ENCODE measurements at regions not wholly inside any gene's neighbourhood (a gene's known extent, or its start where the extent isn't known, plus 50 kb on each side); places are given as distances from the start of the nearest gene placed in this dataset.

- Histone ChIP-seq H3K27me3 (ENCODE audit: insufficient read depth, low read length, poor library complexity, severe bottlenecking) (no peaks in the 10 kb centered on the region), H3K9ac (ENCODE audit: low read depth, low read length, poor library complexity, severe bottlenecking) (no peak overlapping the region), H4K20me1 (ENCODE audit: insufficient read depth, low read length, poor library complexity, severe bottlenecking) (no peaks in the 10 kb centered on the region), H3K4me2 (ENCODE audit: low read depth, low read length, poor library complexity, severe bottlenecking) (no peak overlapping the region), H2AFZ (ENCODE audit: low read length) (no peak overlapping the region), H3K9me2 (replicated peaks; ENCODE audit: low read depth, low read length) (no peaks in the 10 kb centered on the region), H3K79me2 (ENCODE audit: insufficient read depth, low read length) (no peaks in the 10 kb centered on the region), H3F3A (ENCODE audit: low read depth) (no peaks in the 10 kb centered on the region), H3K4me3 (ENCODE audit: low read length, poor library complexity, severe bottlenecking) (no peak overlapping the region), H3K36me3 (ENCODE audit: insufficient read depth, low read length) (no peaks in the 10 kb centered on the region), H3K4me1 (ENCODE audit: insufficient read depth, low read length, poor library complexity, severe bottlenecking) (no peaks in the 10 kb centered on the region), H3K9me3 (ENCODE audit: insufficient read depth, low read depth, low read length) (no peaks in the 10 kb centered on the region)
- TF ChIP-seq EZH2phosphoT487 (IDR thresholded peaks at IDR 0.05; ENCODE audit: borderline replicate concordance) = no peak
- TF ChIP-seq, protein P1, sequence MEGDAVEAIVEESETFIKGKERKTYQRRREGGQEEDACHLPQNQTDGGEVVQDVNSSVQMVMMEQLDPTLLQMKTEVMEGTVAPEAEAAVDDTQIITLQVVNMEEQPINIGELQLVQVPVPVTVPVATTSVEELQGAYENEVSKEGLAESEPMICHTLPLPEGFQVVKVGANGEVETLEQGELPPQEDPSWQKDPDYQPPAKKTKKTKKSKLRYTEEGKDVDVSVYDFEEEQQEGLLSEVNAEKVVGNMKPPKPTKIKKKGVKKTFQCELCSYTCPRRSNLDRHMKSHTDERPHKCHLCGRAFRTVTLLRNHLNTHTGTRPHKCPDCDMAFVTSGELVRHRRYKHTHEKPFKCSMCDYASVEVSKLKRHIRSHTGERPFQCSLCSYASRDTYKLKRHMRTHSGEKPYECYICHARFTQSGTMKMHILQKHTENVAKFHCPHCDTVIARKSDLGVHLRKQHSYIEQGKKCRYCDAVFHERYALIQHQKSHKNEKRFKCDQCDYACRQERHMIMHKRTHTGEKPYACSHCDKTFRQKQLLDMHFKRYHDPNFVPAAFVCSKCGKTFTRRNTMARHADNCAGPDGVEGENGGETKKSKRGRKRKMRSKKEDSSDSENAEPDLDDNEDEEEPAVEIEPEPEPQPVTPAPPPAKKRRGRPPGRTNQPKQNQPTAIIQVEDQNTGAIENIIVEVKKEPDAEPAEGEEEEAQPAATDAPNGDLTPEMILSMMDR (conservative IDR thresholded peaks at IDR 0.05; ENCODE audit: low read length) = no peak
Observed at GRCh38 chr18:24814521-24814920, 354.1 kb downstream of the HRH4 start.

DNA sequence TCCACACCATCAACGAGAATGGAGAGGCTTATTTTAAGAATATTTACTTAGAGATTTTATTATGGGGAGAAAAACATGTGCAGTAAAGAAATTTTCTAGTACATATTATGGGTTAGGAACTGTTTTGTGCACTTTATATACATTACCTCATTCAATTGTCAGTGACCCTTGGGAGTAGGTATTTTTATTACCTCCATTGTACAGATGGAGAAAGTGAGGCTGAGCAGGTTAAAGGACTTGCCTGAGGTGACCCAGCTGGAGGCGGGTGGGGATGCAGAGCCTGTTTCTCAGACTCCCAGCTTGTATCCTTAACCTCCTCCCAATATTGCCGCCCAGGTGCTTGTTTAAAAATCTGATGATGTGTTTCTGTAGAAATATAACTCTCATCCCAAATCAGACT is 356.7 kb downstream of the HRH4 start:
- Histone ChIP-seq H3K4me1 (ENCODE audit: insufficient read depth, low read length, poor library complexity, severe bottlenecking) (no peaks in the 10 kb centered on the region), H3K9ac (ENCODE audit: low read depth, low read length, poor library complexity, severe bottlenecking) (no peak overlapping the region), H3K4me2 (ENCODE audit: low read depth, low read length, poor library complexity, severe bottlenecking) (no peak overlapping the region), H3K4me3 (ENCODE audit: low read length, poor library complexity, severe bottlenecking) (no peak overlapping the region), H3K9me2 (replicated peaks; ENCODE audit: low read depth, low read length) (no peaks in the 10 kb centered on the region), H4K20me1 (ENCODE audit: insufficient read depth, low read length, poor library complexity, severe bottlenecking) (no peaks in the 10 kb centered on the region), H3K79me2 (ENCODE audit: insufficient read depth, low read length) (no peaks in the 10 kb centered on the region), H2AFZ (ENCODE audit: low read length) (no peak overlapping the region), H3K36me3 (ENCODE audit: insufficient read depth, low read length) (no peaks in the 10 kb centered on the region), H3K27me3 (ENCODE audit: insufficient read depth, low read length, poor library complexity, severe bottlenecking) (no peaks in the 10 kb centered on the region), H3F3A (ENCODE audit: low read depth) (no peaks in the 10 kb centered on the region), H3K9me3 (ENCODE audit: insufficient read depth, low read depth, low read length) (no peaks in the 10 kb centered on the region)
- no peak for TF ChIP-seq EZH2phosphoT487 (IDR thresholded peaks at IDR 0.05; ENCODE audit: borderline replicate concordance)
- TF ChIP-seq, protein P1 (conservative IDR thresholded peaks at IDR 0.05; ENCODE audit: low read length) = no peak

DNA sequence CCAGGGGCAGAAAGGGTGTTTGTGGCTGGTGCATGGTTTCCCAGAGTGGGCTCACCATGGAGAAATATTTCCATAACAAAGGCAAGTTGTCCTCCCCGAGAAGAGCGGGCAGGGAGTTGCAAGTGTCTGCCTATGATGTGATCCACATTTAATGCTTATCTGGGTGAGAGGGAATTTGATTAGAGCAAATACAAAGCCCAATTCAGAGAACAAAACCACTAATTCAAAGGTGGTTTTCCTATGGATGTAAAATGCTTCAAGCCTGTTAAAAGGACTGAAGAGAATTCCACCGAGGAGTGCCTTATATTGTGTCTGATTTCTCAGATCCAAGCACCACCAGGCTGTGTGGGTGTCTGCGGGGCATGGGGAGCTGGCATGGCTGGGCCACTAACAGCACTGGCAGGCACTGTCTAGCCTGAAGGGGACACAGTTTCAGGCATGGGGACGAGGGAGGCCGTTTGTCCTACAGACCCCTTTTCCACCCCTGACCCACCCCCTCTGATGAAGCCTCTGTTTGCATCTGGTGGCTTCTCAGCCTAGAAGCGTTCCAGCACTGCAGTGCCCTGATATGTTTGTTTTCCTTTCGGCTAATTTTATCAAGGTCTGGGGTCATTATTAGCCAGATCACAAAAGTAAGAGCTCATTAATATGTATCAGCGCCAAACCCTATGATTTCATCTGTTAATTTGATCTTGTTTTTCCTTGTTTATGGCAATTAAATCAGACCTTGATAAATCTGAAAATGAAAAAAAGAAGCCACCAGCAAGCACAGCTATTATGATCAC is 357.3 kb downstream of the HRH4 start:
- no peak overlapping the region for H3K4me2 ChIP-seq (ENCODE audit: low read depth, low read length, poor library complexity, severe bottlenecking)
- H2AFZ ChIP-seq (ENCODE audit: low read length) = no peak overlapping the region

More for the DNA sequence above, 357.3 kb downstream of the HRH4 start:
- Histone ChIP-seq H3F3A (ENCODE audit: low read depth) (no peaks in the 10 kb centered on the region), H3K9me2 (replicated peaks; ENCODE audit: low read depth, low read length) (no peaks in the 10 kb centered on the region), H3K4me1 (ENCODE audit: insufficient read depth, low read length, poor library complexity, severe bottlenecking) (no peaks in the 10 kb centered on the region), H3K9ac (ENCODE audit: low read depth, low read length, poor library complexity, severe bottlenecking) (no peak overlapping the region), H3K36me3 (ENCODE audit: insufficient read depth, low read length) (no peaks in the 10 kb centered on the region), H3K9me3 (ENCODE audit: insufficient read depth, low read depth, low read length) (no peaks in the 10 kb centered on the region), H3K27me3 (ENCODE audit: insufficient read depth, low read length, poor library complexity, severe bottlenecking) (no peaks in the 10 kb centered on the region), H4K20me1 (ENCODE audit: insufficient read depth, low read length, poor library complexity, severe bottlenecking) (no peaks in the 10 kb centered on the region), H3K79me2 (ENCODE audit: insufficient read depth, low read length) (no peaks in the 10 kb centered on the region), H3K4me3 (ENCODE audit: low read length, poor library complexity, severe bottlenecking) (no peak overlapping the region)
- TF ChIP-seq EZH2phosphoT487 (IDR thresholded peaks at IDR 0.05; ENCODE audit: borderline replicate concordance) = no peak
- TF ChIP-seq, protein P1 (conservative IDR thresholded peaks at IDR 0.05; ENCODE audit: low read length) = no peak

Measured in Loucy (cell line).